ENCODE measurements at regions not wholly inside any gene's neighbourhood (a gene's known extent, or its start where the extent isn't known, plus 50 kb on each side); places are given as distances from the start of the nearest gene placed in this dataset.
"Not testable (repeated sequence)": the region's sequence is repeated elsewhere in the genome, so short reads cannot be mapped to it uniquely, and the experiment has no call there.

DNA sequence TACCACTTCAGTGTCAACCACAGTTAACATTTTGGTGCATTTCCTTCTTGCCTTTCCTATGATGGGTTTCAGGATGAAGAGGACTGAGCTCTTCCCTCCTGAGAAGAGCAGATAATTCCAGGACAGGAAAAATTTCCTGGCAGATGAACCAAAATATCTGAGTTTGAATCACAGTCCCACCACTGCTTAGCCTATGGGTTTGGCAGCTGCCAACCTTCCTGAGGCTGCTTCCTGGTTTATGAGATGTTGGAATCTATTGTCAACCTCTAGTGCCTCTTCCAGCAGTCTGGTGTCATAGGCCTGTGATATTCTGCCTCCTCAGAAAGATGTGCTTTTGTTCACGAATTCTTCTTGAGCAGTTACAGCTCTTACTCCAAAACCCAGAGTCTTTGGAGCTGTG is 197.4 kb upstream of the FRMD6 start:
- Mint-ChIP-seq H3K9me3 (no peaks in the 10 kb centered on the region), H3K36me3 (ENCODE audit: low read depth) (no peaks in the 10 kb centered on the region), H3K27ac (no peak overlapping the region), H3K4me3 (no peak overlapping the region), H3K4me1 (ENCODE audit: low read depth) (no peaks in the 10 kb centered on the region), H3K27me3 (ENCODE audit: low read depth) (peaks cover 6% of the 10 kb centered on the region)

DNA sequence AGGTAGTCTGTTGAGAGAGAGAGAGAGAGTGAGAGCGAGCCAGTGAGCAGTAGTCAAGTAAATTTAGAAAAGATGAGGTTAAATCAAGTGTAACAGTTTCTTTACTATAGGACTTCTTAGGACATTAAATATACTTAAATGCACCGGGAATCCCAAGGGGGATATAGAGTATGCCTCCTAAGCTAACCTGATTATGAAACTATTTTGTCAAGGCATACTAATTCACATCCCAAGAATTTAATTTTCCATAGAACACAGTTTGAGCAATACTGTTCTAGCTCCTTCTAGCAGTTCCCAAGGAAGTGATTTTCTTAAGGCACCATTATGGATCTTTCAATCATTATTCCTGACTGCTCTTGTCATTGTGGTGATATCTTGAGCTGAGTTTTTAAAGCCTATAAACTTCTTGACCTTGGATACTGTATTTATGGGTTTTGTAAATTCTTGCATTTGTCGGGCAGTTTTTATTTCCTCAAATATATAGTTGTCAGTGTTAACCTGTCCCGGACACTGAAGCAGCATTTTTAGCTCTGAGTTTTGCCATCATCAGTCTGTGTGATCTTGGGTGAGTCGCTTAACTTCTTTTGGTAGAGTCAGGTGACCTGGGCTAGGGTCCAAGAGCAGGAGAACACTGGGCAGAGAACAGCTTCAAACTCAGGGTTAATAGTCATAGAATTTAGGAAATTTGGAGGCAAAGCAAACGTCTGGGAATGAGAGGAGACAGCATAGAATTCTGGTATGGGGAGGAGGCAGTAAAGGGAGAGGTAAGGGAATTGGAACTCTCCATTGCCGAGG is 196.5 kb upstream of the FRMD6 start:
- Mint-ChIP-seq H3K4me1 (ENCODE audit: low read depth) (no peaks in the 10 kb centered on the region), H3K9me3 (no peaks in the 10 kb centered on the region), H3K27ac (no peak overlapping the region), H3K36me3 (ENCODE audit: low read depth) (no peaks in the 10 kb centered on the region), H3K4me3 (no peak overlapping the region), H3K27me3 (ENCODE audit: low read depth) (peaks cover 6% of the 10 kb centered on the region)

GRCh38 chr14:51457843-51458562 is 193.7 kb upstream of the FRMD6 start:
- Mint-ChIP-seq H3K27ac (no peak overlapping the region), H3K36me3 (ENCODE audit: low read depth) (no peaks in the 10 kb centered on the region), H3K4me1 (ENCODE audit: low read depth) (no peaks in the 10 kb centered on the region)

GRCh38 chr14:51458563-51458955 is 193.2 kb upstream of the FRMD6 start:
- Mint-ChIP-seq H3K4me3 (no peak overlapping the region), H3K27me3 (ENCODE audit: low read depth) (peaks cover 6% of the 10 kb centered on the region), H3K4me1 (ENCODE audit: low read depth) (no peaks in the 10 kb centered on the region), H3K36me3 (ENCODE audit: low read depth) (no peaks in the 10 kb centered on the region), H3K27ac (no peak overlapping the region), H3K9me3 (no peaks in the 10 kb centered on the region)

More at GRCh38 chr14:51457843-51458562, 193.7 kb upstream of the FRMD6 start:
- Mint-ChIP-seq H3K4me3 (no peak overlapping the region), H3K27me3 (ENCODE audit: low read depth) (peaks cover 6% of the 10 kb centered on the region), H3K9me3 (no peaks in the 10 kb centered on the region)

- peaks cover 6% of the 10 kb centered on the region for H3K27me3 Mint-ChIP-seq (ENCODE audit: low read depth)
- no peak overlapping the region for H3K27ac Mint-ChIP-seq
- no peaks in the 10 kb centered on the region for H3K9me3 Mint-ChIP-seq
- no peaks in the 10 kb centered on the region for H3K36me3 Mint-ChIP-seq (ENCODE audit: low read depth)
- no peaks in the 10 kb centered on the region for H3K4me1 Mint-ChIP-seq (ENCODE audit: low read depth)
- H3K4me3 Mint-ChIP-seq = no peak overlapping the region
Observed at GRCh38 chr14:51460011-51460410, 191.7 kb upstream of the FRMD6 start.

DNA sequence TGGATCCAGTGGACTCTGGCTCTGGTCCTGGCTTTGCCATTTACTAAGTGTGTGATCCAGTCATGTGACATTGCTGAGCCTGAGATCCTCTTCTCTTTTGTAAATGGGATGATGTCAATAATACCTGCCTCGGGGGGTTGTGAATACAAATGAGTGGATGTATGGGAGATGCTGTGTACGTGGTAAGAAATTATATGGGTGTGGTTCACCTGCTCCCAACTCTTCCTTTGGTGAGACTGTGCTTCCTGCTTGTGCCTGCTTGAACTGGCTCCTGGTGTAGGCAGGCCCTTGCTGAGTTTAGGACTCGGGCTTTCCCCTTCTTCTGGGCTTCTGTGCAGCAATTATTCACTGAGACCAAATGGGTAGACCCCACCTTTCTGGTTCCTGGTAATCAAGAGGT is 189.5 kb upstream of the FRMD6 start:
- no peaks in the 10 kb centered on the region for H3K27me3 Mint-ChIP-seq (ENCODE audit: low read depth)
- H3K36me3 Mint-ChIP-seq (ENCODE audit: low read depth) = no peaks in the 10 kb centered on the region
- no peak overlapping the region for H3K27ac Mint-ChIP-seq
- no peaks in the 10 kb centered on the region for H3K9me3 Mint-ChIP-seq
- no peaks in the 10 kb centered on the region for H3K4me1 Mint-ChIP-seq (ENCODE audit: low read depth)
- no peak overlapping the region for H3K4me3 Mint-ChIP-seq

GRCh38 chr14:51462706-51463105 is 189.0 kb upstream of the FRMD6 start:
- H3K27ac Mint-ChIP-seq = no peak overlapping the region
- H3K9me3 Mint-ChIP-seq = no peaks in the 10 kb centered on the region
- H3K4me3 Mint-ChIP-seq = no peak overlapping the region
- H3K36me3 Mint-ChIP-seq (ENCODE audit: low read depth) = no peaks in the 10 kb centered on the region
- H3K27me3 Mint-ChIP-seq (ENCODE audit: low read depth) = no peaks in the 10 kb centered on the region
- no peaks in the 10 kb centered on the region for H3K4me1 Mint-ChIP-seq (ENCODE audit: low read depth)

DNA sequence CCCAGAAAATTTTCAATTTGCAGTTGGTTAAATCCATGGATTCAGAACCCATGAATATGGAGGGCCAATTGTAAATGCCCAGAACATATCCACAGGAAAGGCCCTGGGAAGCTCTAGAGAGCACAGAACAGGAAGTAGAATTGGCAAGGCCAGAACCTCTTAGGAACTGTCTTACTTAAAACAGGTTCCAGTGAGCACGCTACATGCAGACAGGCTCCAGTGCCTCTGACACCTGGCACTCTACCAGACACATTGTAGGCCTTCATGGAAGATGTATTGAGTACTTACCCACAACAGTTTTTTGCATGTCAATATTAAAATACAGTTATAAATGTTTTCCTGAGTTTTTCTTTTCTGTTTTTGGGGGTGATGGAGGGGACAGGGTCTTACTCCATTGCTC is 188.2 kb upstream of the FRMD6 start:
- Mint-ChIP-seq H3K36me3 (ENCODE audit: low read depth) (no peaks in the 10 kb centered on the region), H3K4me3 (no peak overlapping the region), H3K27me3 (ENCODE audit: low read depth) (no peaks in the 10 kb centered on the region), H3K27ac (no peak overlapping the region), H3K9me3 (no peaks in the 10 kb centered on the region), H3K4me1 (ENCODE audit: low read depth) (no peaks in the 10 kb centered on the region)

- Mint-ChIP-seq H3K4me1 (ENCODE audit: low read depth) (no peaks in the 10 kb centered on the region), H3K9me3 (no peaks in the 10 kb centered on the region), H3K27ac (no peak overlapping the region), H3K27me3 (ENCODE audit: low read depth) (no peaks in the 10 kb centered on the region), H3K36me3 (ENCODE audit: low read depth) (no peaks in the 10 kb centered on the region), H3K4me3 (no peak overlapping the region)
Observed at GRCh38 chr14:51464411-51464810, 187.3 kb upstream of the FRMD6 start.

DNA sequence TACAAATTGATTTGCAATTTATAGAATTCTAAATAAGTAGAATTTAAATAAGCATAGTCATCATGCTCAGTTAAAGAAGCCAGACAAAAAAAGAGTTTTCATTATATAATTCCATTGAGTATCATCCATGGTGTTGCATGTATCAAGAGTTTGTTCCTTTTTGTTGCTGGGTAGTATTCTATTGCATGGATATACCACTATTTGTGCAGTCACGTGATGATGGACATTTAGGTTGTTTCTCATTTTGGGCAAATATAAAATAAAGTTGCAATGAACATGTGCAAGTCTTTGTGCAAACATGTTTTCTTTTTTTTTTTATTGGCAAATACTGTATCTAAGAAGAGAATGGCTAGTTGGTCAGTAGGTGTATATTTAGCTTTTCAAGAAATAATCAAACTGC is 186.2 kb upstream of the FRMD6 start:
- no peaks in the 10 kb centered on the region for H3K27me3 Mint-ChIP-seq (ENCODE audit: low read depth)
- no peaks in the 10 kb centered on the region for H3K9me3 Mint-ChIP-seq
- H3K4me1 Mint-ChIP-seq (ENCODE audit: low read depth) = no peaks in the 10 kb centered on the region
- H3K4me3 Mint-ChIP-seq = no peak overlapping the region
- H3K27ac Mint-ChIP-seq = no peak overlapping the region
- no peaks in the 10 kb centered on the region for H3K36me3 Mint-ChIP-seq (ENCODE audit: low read depth)

DNA sequence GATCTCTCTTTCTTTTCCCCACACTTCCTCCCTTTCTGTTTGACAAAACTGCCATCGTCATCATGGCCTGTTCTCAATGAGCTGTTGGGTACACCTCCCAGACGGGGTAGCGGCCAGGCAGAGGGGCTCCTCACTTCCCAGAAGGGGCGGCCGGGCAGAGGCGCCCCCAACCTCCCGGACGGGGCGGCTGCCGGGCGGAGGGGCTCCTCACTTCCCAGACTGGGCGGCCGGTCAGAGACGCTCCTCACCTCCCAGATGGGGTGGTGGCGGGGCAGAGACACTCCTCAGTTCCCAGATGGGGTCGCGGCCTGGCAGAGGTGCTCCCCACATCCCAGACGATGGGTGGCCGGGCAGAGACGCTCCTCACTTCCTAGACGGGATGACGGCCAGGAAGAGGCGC is 184.3 kb upstream of the FRMD6 start:
- H3K9me3 Mint-ChIP-seq; H3K4me1 Mint-ChIP-seq (ENCODE audit: low read depth); H3K36me3 Mint-ChIP-seq (ENCODE audit: low read depth); H3K27ac Mint-ChIP-seq; H3K27me3 Mint-ChIP-seq (ENCODE audit: low read depth); H3K4me3 Mint-ChIP-seq: not testable (repeated sequence)

DNA sequence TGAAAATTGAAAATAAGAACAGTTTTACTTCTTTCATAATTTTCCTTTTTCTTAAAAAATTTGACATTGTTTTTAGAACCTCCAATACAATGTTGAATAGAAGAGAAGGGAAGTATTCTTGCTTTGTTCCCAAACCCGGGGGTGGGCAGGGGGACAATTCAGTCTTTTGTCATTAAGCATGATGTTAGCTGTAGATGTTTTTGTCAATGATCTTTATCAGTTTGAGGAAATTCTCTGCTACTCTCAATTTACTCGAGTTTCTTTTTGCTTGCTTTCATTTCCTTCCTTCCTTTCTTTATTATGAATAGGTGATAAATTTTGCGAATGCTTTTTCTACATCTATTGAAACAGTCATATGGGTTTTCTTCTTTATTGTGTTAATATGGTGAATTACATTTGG is 183.2 kb upstream of the FRMD6 start:
- Mint-ChIP-seq H3K36me3 (ENCODE audit: low read depth) (no peaks in the 10 kb centered on the region), H3K4me3 (no peak overlapping the region), H3K4me1 (ENCODE audit: low read depth) (no peaks in the 10 kb centered on the region), H3K9me3 (no peaks in the 10 kb centered on the region), H3K27ac (no peak overlapping the region), H3K27me3 (ENCODE audit: low read depth) (no peaks in the 10 kb centered on the region)

- H3K27me3 Mint-ChIP-seq (ENCODE audit: low read depth) = peaks cover 8% of the 10 kb centered on the region
- H3K4me3 Mint-ChIP-seq = no peak overlapping the region
- H3K4me1 Mint-ChIP-seq (ENCODE audit: low read depth) = no peaks in the 10 kb centered on the region
- H3K36me3 Mint-ChIP-seq (ENCODE audit: low read depth) = no peaks in the 10 kb centered on the region
- no peaks in the 10 kb centered on the region for H3K9me3 Mint-ChIP-seq
- no peak overlapping the region for H3K27ac Mint-ChIP-seq
Observed at GRCh38 chr14:51472881-51473280, 178.8 kb upstream of the FRMD6 start.

DNA sequence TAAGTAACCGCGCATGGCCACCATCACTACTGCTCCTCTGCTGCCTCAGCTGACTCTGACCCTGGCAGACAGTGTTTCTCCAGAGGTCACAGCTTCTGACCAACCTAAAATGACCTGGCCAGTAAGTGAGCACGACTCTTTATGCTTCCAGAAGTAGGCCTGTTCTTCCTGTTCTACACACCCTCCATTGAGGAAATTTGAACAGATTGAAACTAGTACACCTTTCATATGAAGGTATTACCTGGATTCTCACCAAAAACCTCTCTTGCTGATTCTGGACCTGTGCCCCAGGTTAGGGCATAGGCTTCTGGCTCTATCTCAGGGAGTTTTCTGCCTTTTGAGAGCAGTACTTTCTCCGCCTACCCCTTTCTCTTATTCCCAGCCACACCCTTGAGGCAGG is 178.4 kb upstream of the FRMD6 start:
- H3K4me1 Mint-ChIP-seq (ENCODE audit: low read depth) = no peaks in the 10 kb centered on the region
- no peak overlapping the region for H3K27ac Mint-ChIP-seq
- no peaks in the 10 kb centered on the region for H3K9me3 Mint-ChIP-seq
- no peaks in the 10 kb centered on the region for H3K36me3 Mint-ChIP-seq (ENCODE audit: low read depth)
- peaks cover 8% of the 10 kb centered on the region for H3K27me3 Mint-ChIP-seq (ENCODE audit: low read depth)
- no peak overlapping the region for H3K4me3 Mint-ChIP-seq

GRCh38 chr14:51473808-51474565 is 177.7 kb upstream of the FRMD6 start:
- Mint-ChIP-seq H3K27me3 (ENCODE audit: low read depth) (peaks cover 8% of the 10 kb centered on the region), H3K4me3 (no peak overlapping the region), H3K9me3 (no peaks in the 10 kb centered on the region), H3K4me1 (ENCODE audit: low read depth) (no peaks in the 10 kb centered on the region), H3K27ac (no peak overlapping the region), H3K36me3 (ENCODE audit: low read depth) (no peaks in the 10 kb centered on the region)
